IMR-90 (cell line): ENCODE measurements at regions not wholly inside any gene's neighbourhood (a gene's known extent, or its start where the extent isn't known, plus 50 kb on each side); places are given as distances from the start of the nearest gene placed in this dataset.

ENCODE experiments used
- ATAC-seq: fragments of 200-7000 bp; cut with Tn5 transposase; 2 replicates; pipeline ENCODE4 v1.9.1; 2020; ENCODE audit warnings: low read depth, mild to moderate bottlenecking, moderate library complexity
- BruUV-seq: library from RNA; stranded (reverse); fragments of 400-500 nt; replicated peaks from 2 replicates; lab custom pipeline; 2021; lab: Mats Ljungman, UMichigan
- CTCF ChIA-PET: fragments of 300-600 bp; formaldehyde crosslinking; extraction: SDS; loops from one replicate; lab custom pipeline; 2021; ENCODE audit warnings: antibody characterized with exemption; lab: Yijun Ruan, JAX
- POLR2A ChIA-PET: fragments of 300-600 bp; sonication (Branson Sonifier 250); formaldehyde crosslinking; loops from one replicate; lab custom pipeline; 2022; ENCODE audit warnings: antibody characterized with exemption; ENCODE audit not compliant: unreplicated experiment; lab: Charles Lee
- DNase-seq: peaks from one replicate; pipeline ENCODE4 v3.0.0; 2013
- H2AFZ ChIP-seq: replicated peaks from 2 replicates; pipeline ENCODE3; 2013; ENCODE audit warnings: low read length, mild to moderate bottlenecking; ENCODE audit not compliant: poor library complexity
- H2AK5ac ChIP-seq: 2 replicates; pipeline ENCODE4 v1.6.1; 2013; ENCODE audit warnings: low read depth, low read length, inconsistent platforms
- H2AK9ac ChIP-seq: replicated peaks from 2 replicates; pipeline ENCODE3; 2013; ENCODE audit warnings: mild to moderate bottlenecking, low read depth, low read length, moderate library complexity; ENCODE audit not compliant: poor library complexity
- H2BK120ac ChIP-seq: 2 replicates; pipeline ENCODE4 v1.6.1; 2013; ENCODE audit warnings: low read depth, low read length, inconsistent platforms
- H2BK15ac ChIP-seq: 3 replicates; pipeline ENCODE4 v1.6.1; 2013; ENCODE audit warnings: low read depth, low read length, inconsistent platforms
- H2BK20ac ChIP-seq: 2 replicates; pipeline ENCODE4 v1.6.1; 2013; ENCODE audit warnings: low read depth, mild to moderate bottlenecking, inconsistent platforms, low read length, moderate library complexity
- H2BK5ac ChIP-seq: 2 replicates; pipeline ENCODE4 v1.6.1; 2013; ENCODE audit warnings: mild to moderate bottlenecking, low read depth, low read length, inconsistent platforms; ENCODE audit not compliant: poor library complexity, severe bottlenecking
- H3K14ac ChIP-seq: replicated peaks from 2 replicates; pipeline ENCODE4 v1.6.1; 2013; ENCODE audit warnings: low read depth, low read length, inconsistent platforms
- H3K18ac ChIP-seq: 2 replicates; pipeline ENCODE4 v1.6.1; 2013; ENCODE audit warnings: low read depth, low read length, control low read depth
- H3K23ac ChIP-seq: 2 replicates; pipeline ENCODE4 v1.6.1; 2013; ENCODE audit warnings: low read depth, low read length, inconsistent platforms
- H3K27ac ChIP-seq: 2 replicates; pipeline ENCODE4 v1.5.1; 2013; ENCODE audit warnings: mild to moderate bottlenecking, control low read depth, low read length; ENCODE audit not compliant: insufficient read depth
- H3K27me3 ChIP-seq: 2 replicates; pipeline ENCODE4 v1.6.1; 2013; ENCODE audit warnings: low read length; ENCODE audit not compliant: control insufficient read depth, insufficient read depth
- H3K36me3 ChIP-seq: 2 replicates; pipeline ENCODE4 v1.6.1; 2013; ENCODE audit warnings: low read length, mixed read lengths; ENCODE audit not compliant: control insufficient read depth, insufficient read depth
- H3K4ac ChIP-seq: 2 replicates; pipeline ENCODE4 v1.6.1; 2013; ENCODE audit warnings: low read depth, low read length, inconsistent platforms
- H3K4me1 ChIP-seq: 2 replicates; pipeline ENCODE4 v1.6.1; 2013; ENCODE audit warnings: low read length, mixed read lengths; ENCODE audit not compliant: control insufficient read depth, insufficient read depth
- H3K4me2 ChIP-seq: 2 replicates; pipeline ENCODE4 v1.6.1; 2013; ENCODE audit warnings: low read depth, mild to moderate bottlenecking, control low read depth, low read length, moderate library complexity
- H3K4me3 ChIP-seq: 2 replicates; pipeline ENCODE4 v1.5.1; 2013; ENCODE audit warnings: low read depth, mild to moderate bottlenecking, control low read depth, low read length, moderate library complexity; ENCODE audit not compliant: insufficient read depth
- H3K56ac ChIP-seq: 2 replicates; pipeline ENCODE4 v1.6.1; 2013; ENCODE audit warnings: low read length, inconsistent platforms; ENCODE audit not compliant: insufficient read depth; ENCODE audit errors: extremely low read depth
- H3K79me1 ChIP-seq, 2 experiments: 2 replicates each; pipeline ENCODE4 v1.6.1; 2013; ENCODE audit warnings: low read length in 2 of 2, inconsistent platforms in 1 of 2, low read depth in 1 of 2
- H3K9ac ChIP-seq: 2 replicates; pipeline ENCODE4 v1.6.1; 2013; ENCODE audit warnings: low read depth, low read length, control low read depth
- H3K9me1 ChIP-seq: 2 replicates; pipeline ENCODE4 v1.6.1; 2013; ENCODE audit warnings: low read length, inconsistent platforms; ENCODE audit not compliant: insufficient read depth
- H3K9me3 ChIP-seq: 2 replicates; pipeline ENCODE4 v1.6.1; 2013; ENCODE audit warnings: low read length; ENCODE audit not compliant: control insufficient read depth, insufficient read depth
- H4K20me1 ChIP-seq: 2 replicates; pipeline ENCODE4 v1.6.1; 2013; ENCODE audit warnings: low read length, inconsistent platforms; ENCODE audit not compliant: insufficient read depth
- H4K5ac ChIP-seq: 2 replicates; pipeline ENCODE4 v1.6.1; 2013; ENCODE audit warnings: mild to moderate bottlenecking, low read depth, low read length, control low read depth
- H4K8ac ChIP-seq, 2 experiments: 2 replicates each; pipeline ENCODE4 v1.6.1; 2013; ENCODE audit warnings: low read depth in 2 of 2, low read length in 2 of 2, control low read depth in 1 of 2, inconsistent platforms in 1 of 2
- H4K91ac ChIP-seq: 2 replicates; pipeline ENCODE4 v1.6.1; 2013; ENCODE audit warnings: low read depth, low read length, inconsistent platforms; ENCODE audit not compliant: insufficient read depth
- BHLHE40 ChIP-seq: fragments of 150-350 bp; IDR thresholded peaks from 2 replicates; pipeline ENCODE4 v1.6.1; 2016; ENCODE audit warnings: mild to moderate bottlenecking, low read depth, low read length
- CEBPB ChIP-seq: IDR thresholded peaks from 2 replicates; pipeline ENCODE4 v1.6.1; 2012; ENCODE audit warnings: low read depth, low read length, improper control_type of control experiment
- CHD1 ChIP-seq: IDR thresholded peaks from 2 replicates; pipeline ENCODE4 v1.6.1; 2012; ENCODE audit warnings: low read depth, low read length, improper control_type of control experiment
- FOS ChIP-seq: fragments of 150-350 bp; IDR thresholded peaks from 2 replicates; pipeline ENCODE4 v1.6.1; 2016; ENCODE audit warnings: low read depth, low read length
- MAFK ChIP-seq: IDR thresholded peaks from 2 replicates; pipeline ENCODE4 v1.6.1; 2012; ENCODE audit warnings: low read depth, low read length, improper control_type of control experiment
- MAZ ChIP-seq: IDR thresholded peaks from 2 replicates; pipeline ENCODE4 v1.6.1; 2012; ENCODE audit warnings: low read depth, mild to moderate bottlenecking, low read length, improper control_type of control experiment, moderate library complexity, borderline replicate concordance
- MXI1 ChIP-seq: IDR thresholded peaks from 2 replicates; pipeline ENCODE4 v1.6.1; 2012; ENCODE audit warnings: low read depth, mild to moderate bottlenecking, low read length, moderate library complexity, borderline replicate concordance
- NFE2L2 ChIP-seq: fragments of 150-350 bp; IDR thresholded peaks from 2 replicates; pipeline ENCODE4 v1.6.1; 2016; ENCODE audit warnings: low read depth, mild to moderate bottlenecking, low read length
- POLR2A ChIP-seq: IDR thresholded peaks from 2 replicates; pipeline ENCODE4 v1.6.1; 2012; ENCODE audit warnings: mild to moderate bottlenecking, low read depth, low read length
- RAD21 ChIP-seq: IDR thresholded peaks from 2 replicates; pipeline ENCODE4 v1.6.1; 2012; ENCODE audit warnings: low read length, improper control_type of control experiment
- RCOR1 ChIP-seq: IDR thresholded peaks from 2 replicates; pipeline ENCODE4 v1.6.1; 2012; ENCODE audit warnings: mild to moderate bottlenecking, low read length, improper control_type of control experiment; ENCODE audit not compliant: insufficient replicate concordance
- RFX5 ChIP-seq: IDR thresholded peaks from 2 replicates; pipeline ENCODE4 v1.8.0; 2012; ENCODE audit warnings: low read depth, mild to moderate bottlenecking, low read length, moderate library complexity
- SMC3 ChIP-seq: fragments of 150-350 bp; IDR thresholded peaks from 2 replicates; pipeline ENCODE4 v1.6.1; 2016; ENCODE audit warnings: low read depth, mild to moderate bottlenecking, antibody characterized with exemption, low read length, moderate library complexity
- WGBS, 2 experiments: methylation state at CpG; one replicate each; pipeline versions ENCODE4 v1.1.5 to v1.1.7; 2013; ENCODE audit warnings: missing lambda C conversion rate in 2 of 2; ENCODE audit not compliant: insufficient read length in 1 of 2; ENCODE audit errors: extremely low coverage in 2 of 2; 5-methylcytosine and 5-hydroxymethylcytosine counted together
- dilution Hi-C: fragments of 300-500 bp; cut with HindIII; formaldehyde crosslinking; loops from one replicate; pipeline ENCODE4 v1.14.3; 2018; ENCODE audit warnings: low sequenced_read_pairs; ENCODE audit not compliant: unreplicated experiment
- in situ Hi-C: fragments of 300-500 bp; cut with MboI; formaldehyde crosslinking; loops from 3 replicates; pipeline ENCODE4 v1.14.3; 2019; ENCODE audit warnings: low sequenced_read_pairs, inconsistent platforms, mixed read lengths
- intact Hi-C: fragments of 100-400 bp; cut with micrococcal nuclease; formaldehyde crosslinking; loops from 2 replicates; pipeline ENCODE4 v1.10.0; 2022
- TF ChIP-seq, protein P1 (sequence below): fragments of 150-350 bp; IDR thresholded peaks from 2 replicates; pipeline ENCODE4 v1.6.1; 2016; ENCODE audit warnings: low read depth, mild to moderate bottlenecking, low read length, moderate library complexity, borderline replicate concordance
- TF ChIP-seq, protein P2 (sequence below): fragments of 150-350 bp; IDR thresholded peaks from 2 replicates; pipeline ENCODE4 v1.6.1; 2017; ENCODE audit warnings: mild to moderate bottlenecking, antibody characterized with exemption, low read length, low read depth
- TF ChIP-seq, protein P3 (sequence below): conservative IDR thresholded peaks from 2 replicates; pipeline ENCODE4 v1.5.1; 2012; ENCODE audit warnings: mild to moderate bottlenecking, low read depth, low read length, improper control_type of control experiment

DNA sequence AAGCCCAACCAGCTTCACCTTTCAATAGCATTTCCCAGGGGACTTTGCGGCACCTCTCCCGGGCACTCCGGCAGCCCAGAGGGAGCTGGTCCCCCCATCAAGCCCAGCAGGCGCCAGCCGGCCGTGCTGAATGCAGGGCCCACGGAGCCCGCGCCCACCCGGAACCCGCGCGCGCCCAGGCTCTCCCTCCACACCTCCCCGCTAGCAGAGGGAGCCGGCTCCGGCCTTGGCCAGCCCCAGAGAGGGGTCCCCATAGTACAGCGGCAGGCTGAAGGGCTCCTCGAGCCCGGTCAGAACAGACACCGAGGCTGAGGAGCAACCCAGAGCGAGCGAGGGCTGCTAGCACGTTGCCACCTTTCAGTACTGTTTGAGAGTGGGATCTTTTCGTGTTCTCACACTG, 300.8 kb downstream of the DSEL start:
- no peak overlapping the region for H2BK15ac ChIP-seq
- H3K79me1 ChIP-seq, result no peaks in the 10 kb centered on the region
- in situ Hi-C loops (loop anchor here (5.0 kb wide), 2 partner anchors 297 to 1447 kb away; no protein-coding TSS in a partner anchor), dilution Hi-C loops (no loop called here), intact Hi-C loops (loop anchor here (2.0 to 10.0 kb wide), 6 partner anchors 147 to 1519 kb away; no protein-coding TSS in a partner anchor)
- DNase-seq, result no peak
- BruUV-seq, result no TSS peak
- H3K18ac ChIP-seq, result no peak overlapping the region
- H3K27me3 ChIP-seq, result no peaks in the 10 kb centered on the region
- no peak overlapping the region for H3K56ac ChIP-seq
- no peak overlapping the region for H4K91ac ChIP-seq
- CTCF ChIA-PET, result no interaction called here
- H2AK5ac ChIP-seq, result no peak overlapping the region
- H2BK5ac ChIP-seq, result no peak overlapping the region
- no peak overlapping the region for H2AFZ ChIP-seq
- H2AK9ac ChIP-seq, result no peak overlapping the region
- no peak overlapping the region for H2BK20ac ChIP-seq
- H3K9me1 ChIP-seq, result no peaks in the 10 kb centered on the region
- H4K8ac ChIP-seq, result no peak overlapping the region
- H3K27ac ChIP-seq, result no peak overlapping the region
- H3K4ac ChIP-seq, result no peak overlapping the region
- TF ChIP-seq CHD1 (no peak), NFE2L2 (no peak), RAD21 (no peak), MAFK (no peak), SMC3 (no peak), CEBPB (no peak), RFX5 (no peak), MXI1 (no peak), MAZ (no peak), POLR2A (no peak), BHLHE40 (no peak), FOS (no peak), RCOR1 (no peak)
- TF ChIP-seq, protein P1, sequence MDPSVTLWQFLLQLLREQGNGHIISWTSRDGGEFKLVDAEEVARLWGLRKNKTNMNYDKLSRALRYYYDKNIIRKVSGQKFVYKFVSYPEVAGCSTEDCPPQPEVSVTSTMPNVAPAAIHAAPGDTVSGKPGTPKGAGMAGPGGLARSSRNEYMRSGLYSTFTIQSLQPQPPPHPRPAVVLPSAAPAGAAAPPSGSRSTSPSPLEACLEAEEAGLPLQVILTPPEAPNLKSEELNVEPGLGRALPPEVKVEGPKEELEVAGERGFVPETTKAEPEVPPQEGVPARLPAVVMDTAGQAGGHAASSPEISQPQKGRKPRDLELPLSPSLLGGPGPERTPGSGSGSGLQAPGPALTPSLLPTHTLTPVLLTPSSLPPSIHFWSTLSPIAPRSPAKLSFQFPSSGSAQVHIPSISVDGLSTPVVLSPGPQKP, result no peak
- TF ChIP-seq, protein P2, sequence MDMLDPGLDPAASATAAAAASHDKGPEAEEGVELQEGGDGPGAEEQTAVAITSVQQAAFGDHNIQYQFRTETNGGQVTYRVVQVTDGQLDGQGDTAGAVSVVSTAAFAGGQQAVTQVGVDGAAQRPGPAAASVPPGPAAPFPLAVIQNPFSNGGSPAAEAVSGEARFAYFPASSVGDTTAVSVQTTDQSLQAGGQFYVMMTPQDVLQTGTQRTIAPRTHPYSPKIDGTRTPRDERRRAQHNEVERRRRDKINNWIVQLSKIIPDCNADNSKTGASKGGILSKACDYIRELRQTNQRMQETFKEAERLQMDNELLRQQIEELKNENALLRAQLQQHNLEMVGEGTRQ, result no peak
- TF ChIP-seq, protein P3, sequence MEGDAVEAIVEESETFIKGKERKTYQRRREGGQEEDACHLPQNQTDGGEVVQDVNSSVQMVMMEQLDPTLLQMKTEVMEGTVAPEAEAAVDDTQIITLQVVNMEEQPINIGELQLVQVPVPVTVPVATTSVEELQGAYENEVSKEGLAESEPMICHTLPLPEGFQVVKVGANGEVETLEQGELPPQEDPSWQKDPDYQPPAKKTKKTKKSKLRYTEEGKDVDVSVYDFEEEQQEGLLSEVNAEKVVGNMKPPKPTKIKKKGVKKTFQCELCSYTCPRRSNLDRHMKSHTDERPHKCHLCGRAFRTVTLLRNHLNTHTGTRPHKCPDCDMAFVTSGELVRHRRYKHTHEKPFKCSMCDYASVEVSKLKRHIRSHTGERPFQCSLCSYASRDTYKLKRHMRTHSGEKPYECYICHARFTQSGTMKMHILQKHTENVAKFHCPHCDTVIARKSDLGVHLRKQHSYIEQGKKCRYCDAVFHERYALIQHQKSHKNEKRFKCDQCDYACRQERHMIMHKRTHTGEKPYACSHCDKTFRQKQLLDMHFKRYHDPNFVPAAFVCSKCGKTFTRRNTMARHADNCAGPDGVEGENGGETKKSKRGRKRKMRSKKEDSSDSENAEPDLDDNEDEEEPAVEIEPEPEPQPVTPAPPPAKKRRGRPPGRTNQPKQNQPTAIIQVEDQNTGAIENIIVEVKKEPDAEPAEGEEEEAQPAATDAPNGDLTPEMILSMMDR, result no peak
- H3K4me1 ChIP-seq, result no peaks in the 10 kb centered on the region
- H3K4me3 ChIP-seq, result no peak overlapping the region
- no peak overlapping the region for H3K4me2 ChIP-seq
- H4K5ac ChIP-seq, result no peak overlapping the region
- H3K36me3 ChIP-seq, result no peaks in the 10 kb centered on the region
- H4K20me1 ChIP-seq, result no peaks in the 10 kb centered on the region
- no peak overlapping the region for H3K14ac ChIP-seq
- no peak overlapping the region for H2BK120ac ChIP-seq
- POLR2A ChIA-PET, result no interaction called here
- no peak overlapping the region for H3K23ac ChIP-seq
- H3K9ac ChIP-seq, result no peak overlapping the region
- H3K9me3 ChIP-seq, result 0 out of 2 replicates have a peak, but pooled peaks cover 1% of the 10 kb centered on the region
- ATAC-seq, result no peak
- WGBS, 2 experiments, result 100% methylated on average over 3 of the region's 25 CpGs; no CpG with 5 or more reads in 1 of the 2 experiments
